Upper lobe of left lung (tissue), 4 donors: ENCODE measurements at regions not wholly inside any gene's neighbourhood (a gene's known extent, or its start where the extent isn't known, plus 50 kb on each side); places are given as distances from the start of the nearest gene placed in this dataset.

Source experiments
- EP300 ChIP-seq, 4 donors: sonication (generic); formaldehyde crosslinking; IDR thresholded peaks; one replicate each; pipeline ENCODE4 v1.5.1; 2017; ENCODE audit warnings: antibody characterized with exemption in 4 of 4, control low read depth in 2 of 4
- POLR2A ChIP-seq, 4 donors: fragments of 450-650 bp; IDR thresholded peaks; one replicate each; pipeline ENCODE4 v1.5.1; 2016 to 2017; ENCODE audit warnings: antibody characterized with exemption in 4 of 4, mild to moderate bottlenecking in 2 of 4
- POLR2AphosphoS5 ChIP-seq, 2 donors: sonication (generic); formaldehyde crosslinking; IDR thresholded peaks; one replicate each; pipeline ENCODE4 v1.5.1; 2017; ENCODE audit warnings: antibody characterized with exemption in 2 of 2
- TF ChIP-seq, protein P1 (sequence below), 6 experiments: fragments of 450-650 bp in 4 of 6; fragments of 200-600 bp in 2 of 6; sonication (generic) in 2 of 6; IDR thresholded peaks; one replicate each; pipeline ENCODE4 v1.5.1; 2016 to 2019; ENCODE audit warnings: antibody characterized with exemption in 6 of 6

DNA sequence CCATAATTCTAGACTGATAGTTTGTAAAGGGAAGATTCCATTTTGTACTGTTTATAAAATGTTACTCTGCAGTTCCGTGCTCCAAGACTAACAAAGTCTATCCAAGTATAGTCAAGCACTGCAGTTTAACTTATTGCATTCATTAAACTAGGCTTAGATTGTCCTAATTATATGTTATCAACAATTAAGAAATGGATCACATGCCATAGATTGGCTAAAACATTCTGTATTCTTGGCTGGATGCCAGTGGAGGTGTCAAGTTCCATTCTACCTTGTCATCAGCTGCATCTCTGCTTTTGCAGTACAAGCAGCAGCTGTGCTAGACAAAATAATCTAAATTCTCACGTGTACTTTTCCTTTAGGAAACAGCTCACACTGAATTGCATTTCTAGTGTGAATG is 69.4 kb upstream of the MEF2C start:
- TF ChIP-seq, protein P1, sequence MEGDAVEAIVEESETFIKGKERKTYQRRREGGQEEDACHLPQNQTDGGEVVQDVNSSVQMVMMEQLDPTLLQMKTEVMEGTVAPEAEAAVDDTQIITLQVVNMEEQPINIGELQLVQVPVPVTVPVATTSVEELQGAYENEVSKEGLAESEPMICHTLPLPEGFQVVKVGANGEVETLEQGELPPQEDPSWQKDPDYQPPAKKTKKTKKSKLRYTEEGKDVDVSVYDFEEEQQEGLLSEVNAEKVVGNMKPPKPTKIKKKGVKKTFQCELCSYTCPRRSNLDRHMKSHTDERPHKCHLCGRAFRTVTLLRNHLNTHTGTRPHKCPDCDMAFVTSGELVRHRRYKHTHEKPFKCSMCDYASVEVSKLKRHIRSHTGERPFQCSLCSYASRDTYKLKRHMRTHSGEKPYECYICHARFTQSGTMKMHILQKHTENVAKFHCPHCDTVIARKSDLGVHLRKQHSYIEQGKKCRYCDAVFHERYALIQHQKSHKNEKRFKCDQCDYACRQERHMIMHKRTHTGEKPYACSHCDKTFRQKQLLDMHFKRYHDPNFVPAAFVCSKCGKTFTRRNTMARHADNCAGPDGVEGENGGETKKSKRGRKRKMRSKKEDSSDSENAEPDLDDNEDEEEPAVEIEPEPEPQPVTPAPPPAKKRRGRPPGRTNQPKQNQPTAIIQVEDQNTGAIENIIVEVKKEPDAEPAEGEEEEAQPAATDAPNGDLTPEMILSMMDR (IDR thresholded peaks at IDR 0.05): no peak
- TF ChIP-seq EP300 (IDR thresholded peaks at IDR 0.05): no peak
- no peak for TF ChIP-seq POLR2AphosphoS5 (IDR thresholded peaks at IDR 0.05)
- TF ChIP-seq POLR2A (IDR thresholded peaks at IDR 0.05): no peak
